ELF-1 (cell line): ENCODE measurements at regions not wholly inside any gene's neighbourhood (a gene's known extent, or its start where the extent isn't known, plus 50 kb on each side); places are given as distances from the start of the nearest gene placed in this dataset.
A peak's percentile ranks its signal among the peaks of the same experiment; 100 is the strongest.
"Not testable (repeated sequence)": the region's sequence is repeated elsewhere in the genome, so short reads cannot be mapped to it uniquely, and the experiment has no call there.

Source experiments
- DNase-seq: peaks from one replicate; pipeline ENCODE4 v3.0.0-alpha.2; 2016; ENCODE audit warnings: low read depth, low spot score

- no peak for DNase-seq
Measured at GRCh38 chr5:145574889-145575573, 260.1 kb downstream of the PRELID2 start.

- no peak for DNase-seq
Measured at GRCh38 chr5:145568581-145568980, 266.6 kb downstream of the PRELID2 start.

GRCh38 chr5:145562931-145563330 lies 272.2 kb downstream of the PRELID2 start:
- no peak for DNase-seq

GRCh38 chr5:145558288-145558687 lies 276.9 kb downstream of the PRELID2 start:
- DNase-seq, result no peak

- DNase-seq, result no peak
Measured at GRCh38 chr5:145557345-145557744, 277.8 kb downstream of the PRELID2 start.

- DNase-seq, result no peak
Measured at GRCh38 chr5:145554399-145554798, 280.7 kb downstream of the PRELID2 start.

GRCh38 chr5:145553177-145553576 lies 282.0 kb downstream of the PRELID2 start:
- DNase-seq, result no peak

GRCh38 chr5:145551714-145552113 lies 283.4 kb downstream of the PRELID2 start:
- no peak for DNase-seq

- DNase-seq, result no peak
Measured at GRCh38 chr5:145548097-145548496, 287.0 kb downstream of the PRELID2 start.

GRCh38 chr5:145544401-145544800 lies 290.7 kb downstream of the PRELID2 start:
- no peak for DNase-seq

GRCh38 chr5:145543968-145544367 lies 291.2 kb downstream of the PRELID2 start:
- no peak for DNase-seq

GRCh38 chr5:145540375-145540774 lies 294.8 kb downstream of the PRELID2 start:
- no peak for DNase-seq

- DNase-seq, result no peak
Measured at GRCh38 chr5:145539201-145539600, 295.9 kb downstream of the PRELID2 start.

GRCh38 chr5:145536133-145536532 lies 299.0 kb downstream of the PRELID2 start:
- DNase-seq, result no peak

GRCh38 chr5:145531038-145531734 lies 304.0 kb downstream of the PRELID2 start:
- peak; percentile 61 for DNase-seq

- DNase-seq, result no peak
Measured at GRCh38 chr5:145521523-145521922, 313.6 kb downstream of the PRELID2 start.

- DNase-seq, result no peak
Measured at GRCh38 chr5:145521066-145521465, 314.1 kb downstream of the PRELID2 start.

- DNase-seq, result no peak
Measured at GRCh38 chr5:145520335-145520734, 314.8 kb downstream of the PRELID2 start.

- DNase-seq, result not testable (repeated sequence)
Measured at GRCh38 chr5:145517588-145517987, 317.6 kb downstream of the PRELID2 start.

GRCh38 chr5:145511351-145511750 lies 323.8 kb downstream of the PRELID2 start:
- no peak for DNase-seq

- no peak for DNase-seq
Measured at GRCh38 chr5:145510769-145511168, 324.4 kb downstream of the PRELID2 start.

- DNase-seq, result no peak
Measured at GRCh38 chr5:145510324-145510723, 324.8 kb downstream of the PRELID2 start.
